ENCODE measurements at regions not wholly inside any gene's neighbourhood (a gene's known extent, or its start where the extent isn't known, plus 50 kb on each side); places are given as distances from the start of the nearest gene placed in this dataset.

DNA sequence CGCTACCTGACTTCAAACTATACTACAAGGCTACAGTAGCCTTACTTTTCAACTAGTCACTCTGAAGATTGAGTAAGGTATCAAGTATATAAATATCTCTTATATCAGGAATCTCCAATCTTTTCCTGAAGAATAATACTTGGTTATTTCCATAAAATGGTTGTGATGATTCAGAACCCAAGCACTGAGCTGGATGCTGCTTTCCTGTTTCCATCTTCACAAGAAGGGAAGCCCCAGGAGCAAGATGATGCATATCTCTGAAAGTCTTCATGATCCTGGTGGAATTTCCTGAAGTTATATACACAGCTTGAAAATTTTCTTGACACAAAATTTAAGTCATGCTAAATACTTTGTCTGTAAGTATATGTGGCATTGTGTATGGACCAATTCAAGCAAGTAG is 243.9 kb upstream of the TANK start:
- TF ChIP-seq EZH2 (IDR thresholded peaks at IDR 0.05; ENCODE audit: low read length) = no peak
- TF ChIP-seq, protein P1, sequence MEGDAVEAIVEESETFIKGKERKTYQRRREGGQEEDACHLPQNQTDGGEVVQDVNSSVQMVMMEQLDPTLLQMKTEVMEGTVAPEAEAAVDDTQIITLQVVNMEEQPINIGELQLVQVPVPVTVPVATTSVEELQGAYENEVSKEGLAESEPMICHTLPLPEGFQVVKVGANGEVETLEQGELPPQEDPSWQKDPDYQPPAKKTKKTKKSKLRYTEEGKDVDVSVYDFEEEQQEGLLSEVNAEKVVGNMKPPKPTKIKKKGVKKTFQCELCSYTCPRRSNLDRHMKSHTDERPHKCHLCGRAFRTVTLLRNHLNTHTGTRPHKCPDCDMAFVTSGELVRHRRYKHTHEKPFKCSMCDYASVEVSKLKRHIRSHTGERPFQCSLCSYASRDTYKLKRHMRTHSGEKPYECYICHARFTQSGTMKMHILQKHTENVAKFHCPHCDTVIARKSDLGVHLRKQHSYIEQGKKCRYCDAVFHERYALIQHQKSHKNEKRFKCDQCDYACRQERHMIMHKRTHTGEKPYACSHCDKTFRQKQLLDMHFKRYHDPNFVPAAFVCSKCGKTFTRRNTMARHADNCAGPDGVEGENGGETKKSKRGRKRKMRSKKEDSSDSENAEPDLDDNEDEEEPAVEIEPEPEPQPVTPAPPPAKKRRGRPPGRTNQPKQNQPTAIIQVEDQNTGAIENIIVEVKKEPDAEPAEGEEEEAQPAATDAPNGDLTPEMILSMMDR (optimal IDR thresholded peaks at IDR 0.05 in 1 of 3, IDR thresholded peaks at IDR 0.05 in 1 of 3, conservative IDR thresholded peaks at IDR 0.05 in 1 of 3; ENCODE audit: extremely low read depth in 1 of 3, insufficient read depth in 2 of 3, low read length in 3 of 3) = no peak

Measured in keratinocyte (primary cell).